ENCODE measurements at regions not wholly inside any gene's neighbourhood (a gene's known extent, or its start where the extent isn't known, plus 50 kb on each side); places are given as distances from the start of the nearest gene placed in this dataset.

GRCh38 chr16:51932317-51932716 is 614.6 kb downstream of the TOX3 start:
- Histone ChIP-seq H3K36me3 (ENCODE audit: insufficient read depth, low read length) (no peaks in the 10 kb centered on the region), H2AFZ (ENCODE audit: low read length, unreplicated experiment) (no peak overlapping the region), H3K79me2 (ENCODE audit: control insufficient read depth, insufficient read depth, low read length, unreplicated experiment) (no peaks in the 10 kb centered on the region), H3K27ac (ENCODE audit: low read depth, low read length) (no peak overlapping the region), H3K27me3 (ENCODE audit: insufficient read depth, low read length) (no peaks in the 10 kb centered on the region; the same call in 1 of the 2 replicates), H3K4me3 (ENCODE audit: low read depth, low read length) (no peak overlapping the region), H3K4me1 (ENCODE audit: control insufficient read depth, insufficient read depth, low read length, unreplicated experiment) (no peaks in the 10 kb centered on the region)

- no peaks in the 10 kb centered on the region for H3K36me3 ChIP-seq (ENCODE audit: insufficient read depth, low read length)
- H3K79me2 ChIP-seq (ENCODE audit: control insufficient read depth, insufficient read depth, low read length, unreplicated experiment): no peaks in the 10 kb centered on the region
- no peak overlapping the region for H3K27ac ChIP-seq (ENCODE audit: low read depth, low read length)
- H3K27me3 ChIP-seq (ENCODE audit: insufficient read depth, low read length): no peaks in the 10 kb centered on the region; the same call in 1 of the 2 replicates
- H2AFZ ChIP-seq (ENCODE audit: low read length, unreplicated experiment): no peak overlapping the region
- H3K4me3 ChIP-seq (ENCODE audit: low read depth, low read length): no peak overlapping the region
- no peaks in the 10 kb centered on the region for H3K4me1 ChIP-seq (ENCODE audit: control insufficient read depth, insufficient read depth, low read length, unreplicated experiment)
These were observed 615.3 kb downstream of the TOX3 start for GRCh38 chr16:51931653-51932052.

GRCh38 chr16:51924744-51925143 is 622.2 kb downstream of the TOX3 start:
- Histone ChIP-seq H3K4me3 (ENCODE audit: low read depth, low read length) (no peak overlapping the region), H3K36me3 (ENCODE audit: insufficient read depth, low read length) (no peaks in the 10 kb centered on the region), H2AFZ (ENCODE audit: low read length, unreplicated experiment) (no peak overlapping the region), H3K27ac (ENCODE audit: low read depth, low read length) (no peak overlapping the region), H3K27me3 (ENCODE audit: insufficient read depth, low read length) (no peaks in the 10 kb centered on the region; the same call in 1 of the 2 replicates), H3K4me1 (ENCODE audit: control insufficient read depth, insufficient read depth, low read length, unreplicated experiment) (no peaks in the 10 kb centered on the region), H3K79me2 (ENCODE audit: control insufficient read depth, insufficient read depth, low read length, unreplicated experiment) (no peaks in the 10 kb centered on the region)

GRCh38 chr16:51922476-51922875 is 624.5 kb downstream of the TOX3 start:
- Histone ChIP-seq H3K4me1 (ENCODE audit: control insufficient read depth, insufficient read depth, low read length, unreplicated experiment) (no peaks in the 10 kb centered on the region), H3K27ac (ENCODE audit: low read depth, low read length) (no peak overlapping the region), H3K4me3 (ENCODE audit: low read depth, low read length) (no peak overlapping the region), H2AFZ (ENCODE audit: low read length, unreplicated experiment) (no peak overlapping the region), H3K79me2 (ENCODE audit: control insufficient read depth, insufficient read depth, low read length, unreplicated experiment) (no peaks in the 10 kb centered on the region), H3K27me3 (ENCODE audit: insufficient read depth, low read length) (no peaks in the 10 kb centered on the region; the same call in 1 of the 2 replicates), H3K36me3 (ENCODE audit: insufficient read depth, low read length) (no peaks in the 10 kb centered on the region)

- Histone ChIP-seq H3K36me3 (ENCODE audit: insufficient read depth, low read length) (no peaks in the 10 kb centered on the region), H3K4me1 (ENCODE audit: control insufficient read depth, insufficient read depth, low read length, unreplicated experiment) (no peaks in the 10 kb centered on the region), H3K79me2 (ENCODE audit: control insufficient read depth, insufficient read depth, low read length, unreplicated experiment) (no peaks in the 10 kb centered on the region), H3K27me3 (ENCODE audit: insufficient read depth, low read length) (no peaks in the 10 kb centered on the region; the same call in 1 of the 2 replicates), H2AFZ (ENCODE audit: low read length, unreplicated experiment) (no peak overlapping the region), H3K4me3 (ENCODE audit: low read depth, low read length) (no peak overlapping the region), H3K27ac (ENCODE audit: low read depth, low read length) (no peak overlapping the region)
These were observed 627.2 kb downstream of the TOX3 start for GRCh38 chr16:51919736-51920135.

- Histone ChIP-seq H3K27me3 (ENCODE audit: insufficient read depth, low read length) (no peaks in the 10 kb centered on the region), H3K4me3 (ENCODE audit: low read depth, low read length) (no peak overlapping the region), H2AFZ (ENCODE audit: low read length, unreplicated experiment) (no peak overlapping the region), H3K79me2 (ENCODE audit: control insufficient read depth, insufficient read depth, low read length, unreplicated experiment) (no peaks in the 10 kb centered on the region), H3K27ac (ENCODE audit: low read depth, low read length) (no peak overlapping the region), H3K4me1 (ENCODE audit: control insufficient read depth, insufficient read depth, low read length, unreplicated experiment) (no peaks in the 10 kb centered on the region), H3K36me3 (ENCODE audit: insufficient read depth, low read length) (no peaks in the 10 kb centered on the region)
These were observed 630.1 kb downstream of the TOX3 start for GRCh38 chr16:51916814-51917213.

GRCh38 chr16:51916231-51916630 is 630.7 kb downstream of the TOX3 start:
- no peaks in the 10 kb centered on the region for H3K36me3 ChIP-seq (ENCODE audit: insufficient read depth, low read length)
- H2AFZ ChIP-seq (ENCODE audit: low read length, unreplicated experiment): no peak overlapping the region
- no peaks in the 10 kb centered on the region for H3K79me2 ChIP-seq (ENCODE audit: control insufficient read depth, insufficient read depth, low read length, unreplicated experiment)
- no peak overlapping the region for H3K4me3 ChIP-seq (ENCODE audit: low read depth, low read length)
- H3K4me1 ChIP-seq (ENCODE audit: control insufficient read depth, insufficient read depth, low read length, unreplicated experiment): no peaks in the 10 kb centered on the region
- H3K27ac ChIP-seq (ENCODE audit: low read depth, low read length): no peak overlapping the region
- no peaks in the 10 kb centered on the region for H3K27me3 ChIP-seq (ENCODE audit: insufficient read depth, low read length)

- Histone ChIP-seq H3K4me3 (ENCODE audit: low read depth, low read length) (no peak overlapping the region), H2AFZ (ENCODE audit: low read length, unreplicated experiment) (no peak overlapping the region), H3K79me2 (ENCODE audit: control insufficient read depth, insufficient read depth, low read length, unreplicated experiment) (no peaks in the 10 kb centered on the region), H3K36me3 (ENCODE audit: insufficient read depth, low read length) (no peaks in the 10 kb centered on the region), H3K27ac (ENCODE audit: low read depth, low read length) (no peak overlapping the region), H3K27me3 (ENCODE audit: insufficient read depth, low read length) (no peaks in the 10 kb centered on the region; the same call in 1 of the 2 replicates), H3K4me1 (ENCODE audit: control insufficient read depth, insufficient read depth, low read length, unreplicated experiment) (no peaks in the 10 kb centered on the region)
These were observed 639.3 kb downstream of the TOX3 start for GRCh38 chr16:51907680-51908079.

GRCh38 chr16:51900221-51900780 is 646.6 kb downstream of the TOX3 start:
- Histone ChIP-seq H3K27ac (ENCODE audit: low read depth, low read length) (no peak overlapping the region), H3K36me3 (ENCODE audit: insufficient read depth, low read length) (no peaks in the 10 kb centered on the region), H2AFZ (ENCODE audit: low read length, unreplicated experiment) (no peak overlapping the region), H3K4me1 (ENCODE audit: control insufficient read depth, insufficient read depth, low read length, unreplicated experiment) (no peaks in the 10 kb centered on the region), H3K4me3 (ENCODE audit: low read depth, low read length) (no peak overlapping the region), H3K27me3 (ENCODE audit: insufficient read depth, low read length) (no peaks in the 10 kb centered on the region; the same call in 1 of the 2 replicates), H3K79me2 (ENCODE audit: control insufficient read depth, insufficient read depth, low read length, unreplicated experiment) (no peaks in the 10 kb centered on the region)

GRCh38 chr16:51898872-51899271 is 648.1 kb downstream of the TOX3 start:
- H3K4me3 ChIP-seq (ENCODE audit: low read depth, low read length): no peak overlapping the region
- no peak overlapping the region for H2AFZ ChIP-seq (ENCODE audit: low read length, unreplicated experiment)
- H3K4me1 ChIP-seq (ENCODE audit: control insufficient read depth, insufficient read depth, low read length, unreplicated experiment): no peaks in the 10 kb centered on the region
- H3K27ac ChIP-seq (ENCODE audit: low read depth, low read length): no peak overlapping the region
- no peaks in the 10 kb centered on the region; the same call in 1 of the 2 replicates for H3K27me3 ChIP-seq (ENCODE audit: insufficient read depth, low read length)
- H3K36me3 ChIP-seq (ENCODE audit: insufficient read depth, low read length): no peaks in the 10 kb centered on the region
- no peaks in the 10 kb centered on the region for H3K79me2 ChIP-seq (ENCODE audit: control insufficient read depth, insufficient read depth, low read length, unreplicated experiment)

GRCh38 chr16:51896013-51896412 is 650.9 kb downstream of the TOX3 start:
- Histone ChIP-seq H3K27me3 (ENCODE audit: insufficient read depth, low read length) (no peaks in the 10 kb centered on the region), H3K4me1 (ENCODE audit: control insufficient read depth, insufficient read depth, low read length, unreplicated experiment) (no peaks in the 10 kb centered on the region), H3K36me3 (ENCODE audit: insufficient read depth, low read length) (no peaks in the 10 kb centered on the region), H3K79me2 (ENCODE audit: control insufficient read depth, insufficient read depth, low read length, unreplicated experiment) (no peaks in the 10 kb centered on the region), H2AFZ (ENCODE audit: low read length, unreplicated experiment) (no peak overlapping the region), H3K27ac (ENCODE audit: low read depth, low read length) (no peak overlapping the region), H3K4me3 (ENCODE audit: low read depth, low read length) (no peak overlapping the region)
